ENCODE measurements at regions not wholly inside any gene's neighbourhood (a gene's known extent, or its start where the extent isn't known, plus 50 kb on each side); places are given as distances from the start of the nearest gene placed in this dataset.
"Not testable (repeated sequence)": the region's sequence is repeated elsewhere in the genome, so short reads cannot be mapped to it uniquely, and the experiment has no call there.

- Mint-ChIP-seq H3K4me1 (ENCODE audit: low read depth) (peaks cover 4% of the 10 kb centered on the region), H3K27ac (ENCODE audit: unreplicated experiment) (no peak overlapping the region), H3K27me3 (ENCODE audit: low read depth) (peaks cover 9% of the 10 kb centered on the region), H3K9me3 (ENCODE audit: low read depth) (peaks cover 7% of the 10 kb centered on the region), H3K4me3 (ENCODE audit: unreplicated experiment) (no peak overlapping the region), H3K36me3 (ENCODE audit: low read depth) (peaks cover under 1% of the 10 kb centered on the region)
- no peak for DNase-seq (ENCODE audit: low spot score)
- no peak for TF ChIP-seq CTCF (IDR thresholded peaks at IDR 0.05)
These were observed 64.2 kb upstream of the SMIM23 start for GRCh38 chr5:171721464-171721863.

- peaks cover 4% of the 10 kb centered on the region for H3K4me1 Mint-ChIP-seq (ENCODE audit: low read depth)
- no peaks in the 10 kb centered on the region for H3K27me3 Mint-ChIP-seq (ENCODE audit: low read depth)
- H3K27ac Mint-ChIP-seq (ENCODE audit: unreplicated experiment), result no peak overlapping the region
- TF ChIP-seq CTCF (IDR thresholded peaks at IDR 0.05), result no peak
- no peak overlapping the region for H3K4me3 Mint-ChIP-seq (ENCODE audit: unreplicated experiment)
- H3K9me3 Mint-ChIP-seq (ENCODE audit: low read depth), result peaks cover 32% of the 10 kb centered on the region
- no peak for DNase-seq (ENCODE audit: low spot score)
- H3K36me3 Mint-ChIP-seq (ENCODE audit: low read depth), result peaks cover 4% of the 10 kb centered on the region
These were observed 61.0 kb upstream of the SMIM23 start for GRCh38 chr5:171724468-171725204.

GRCh38 chr5:171725205-171725601 lies 60.4 kb upstream of the SMIM23 start:
- Mint-ChIP-seq H3K27me3 (ENCODE audit: low read depth) (no peaks in the 10 kb centered on the region), H3K4me1 (ENCODE audit: low read depth) (peaks cover 4% of the 10 kb centered on the region), H3K27ac (ENCODE audit: unreplicated experiment) (no peak overlapping the region), H3K36me3 (ENCODE audit: low read depth) (peaks cover 4% of the 10 kb centered on the region), H3K4me3 (ENCODE audit: unreplicated experiment) (no peak overlapping the region), H3K9me3 (ENCODE audit: low read depth) (peaks cover 37% of the 10 kb centered on the region)
- no peak for TF ChIP-seq CTCF (IDR thresholded peaks at IDR 0.05)
- no peak for DNase-seq (ENCODE audit: low spot score)

GRCh38 chr5:171726819-171727218 lies 58.8 kb upstream of the SMIM23 start:
- not testable (repeated sequence) for H3K27me3 Mint-ChIP-seq (ENCODE audit: low read depth); H3K27ac Mint-ChIP-seq (ENCODE audit: unreplicated experiment); H3K36me3 Mint-ChIP-seq (ENCODE audit: low read depth); H3K4me1 Mint-ChIP-seq (ENCODE audit: low read depth); DNase-seq (ENCODE audit: low spot score); H3K4me3 Mint-ChIP-seq (ENCODE audit: unreplicated experiment)
- H3K9me3 Mint-ChIP-seq (ENCODE audit: low read depth), result peaks cover 40% of the 10 kb centered on the region

- no peaks in the 10 kb centered on the region for H3K27me3 Mint-ChIP-seq (ENCODE audit: low read depth)
- peaks cover 6% of the 10 kb centered on the region for H3K36me3 Mint-ChIP-seq (ENCODE audit: low read depth)
- TF ChIP-seq CTCF (IDR thresholded peaks at IDR 0.05), result no peak
- H3K4me1 Mint-ChIP-seq (ENCODE audit: low read depth), result no peaks in the 10 kb centered on the region
- H3K27ac Mint-ChIP-seq (ENCODE audit: unreplicated experiment), result no peak overlapping the region
- no peak overlapping the region for H3K4me3 Mint-ChIP-seq (ENCODE audit: unreplicated experiment)
- peaks cover 40% of the 10 kb centered on the region for H3K9me3 Mint-ChIP-seq (ENCODE audit: low read depth)
- no peak for DNase-seq (ENCODE audit: low spot score)
These were observed 56.9 kb upstream of the SMIM23 start for GRCh38 chr5:171728686-171729085.
